HG02678 (cell line): ENCODE measurements at regions not wholly inside any gene's neighbourhood (a gene's known extent, or its start where the extent isn't known, plus 50 kb on each side); places are given as distances from the start of the nearest gene placed in this dataset.

Experiments used
- ATAC-seq: cut with Tn5 transposase; IDR thresholded peaks from one replicate; pipeline ENCODE4 v1.9.1; 2021; ENCODE audit warnings: mild to moderate bottlenecking, moderate library complexity; ENCODE audit not compliant: unreplicated experiment

- no peak for ATAC-seq
Observed at GRCh38 chr5:96141749-96142148, 180.1 kb upstream of the ELL2 start.

GRCh38 chr5:96140496-96140895 is 178.8 kb upstream of the ELL2 start:
- no peak for ATAC-seq

GRCh38 chr5:96140084-96140483 is 178.4 kb upstream of the ELL2 start:
- ATAC-seq: no peak

GRCh38 chr5:96134886-96135285 is 173.2 kb upstream of the ELL2 start:
- no peak for ATAC-seq

- ATAC-seq: no peak
Observed at GRCh38 chr5:96133341-96134079, 171.9 kb upstream of the ELL2 start.

- ATAC-seq: no peak
Observed at GRCh38 chr5:96129276-96129675, 167.6 kb upstream of the ELL2 start.

GRCh38 chr5:96128204-96128864 is 166.7 kb upstream of the ELL2 start:
- no peak for ATAC-seq

- no peak for ATAC-seq
Observed at GRCh38 chr5:96127538-96127937, 165.9 kb upstream of the ELL2 start.

GRCh38 chr5:96125231-96125891 is 163.7 kb upstream of the ELL2 start:
- ATAC-seq: no peak

- no peak for ATAC-seq
Observed at GRCh38 chr5:96124589-96124988, 162.9 kb upstream of the ELL2 start.

- ATAC-seq: no peak
Observed at GRCh38 chr5:96123418-96123817, 161.8 kb upstream of the ELL2 start.

- no peak for ATAC-seq
Observed at GRCh38 chr5:96121364-96121763, 159.7 kb upstream of the ELL2 start.

GRCh38 chr5:96120120-96120519 is 158.5 kb upstream of the ELL2 start:
- ATAC-seq: no peak

GRCh38 chr5:96117771-96118651 is 156.4 kb upstream of the ELL2 start:
- no peak for ATAC-seq

- no peak for ATAC-seq
Observed at GRCh38 chr5:96115147-96115807, 153.6 kb upstream of the ELL2 start.

GRCh38 chr5:96114736-96115135 is 153.1 kb upstream of the ELL2 start:
- ATAC-seq: no peak

- no peak for ATAC-seq
Observed at GRCh38 chr5:96113170-96113939, 151.7 kb upstream of the ELL2 start.

GRCh38 chr5:96112703-96113102 is 151.1 kb upstream of the ELL2 start:
- no peak for ATAC-seq

- no peak for ATAC-seq
Observed at GRCh38 chr5:96112123-96112670, 150.5 kb upstream of the ELL2 start.
